H1 (cell line): ENCODE measurements at regions not wholly inside any gene's neighbourhood (a gene's known extent, or its start where the extent isn't known, plus 50 kb on each side); places are given as distances from the start of the nearest gene placed in this dataset.

Experiments
- CTCF ChIA-PET: fragments of 300-600 bp; sonication (Branson Sonifier 250); formaldehyde crosslinking; loops from one replicate; lab custom pipeline; 2021; ENCODE audit not compliant: partially characterized antibody; lab: Charles Lee
- POLR2A ChIA-PET: fragments of 300-600 bp; sonication (Branson Sonifier 250); formaldehyde crosslinking; loops from one replicate; lab custom pipeline; 2021; ENCODE audit warnings: inconsistent platforms; ENCODE audit not compliant: partially characterized antibody; lab: Charles Lee
- DNase-seq, 2 experiments: peaks; one replicate each; pipeline versions ENCODE4 v3.0.0 to v3.0.0-alpha.2; 2010 to 2022; ENCODE audit warnings: low spot score in 2 of 2, low read depth in 1 of 2, mixed read lengths in 1 of 2
- FAIRE-seq: peaks from 2 replicates; lab custom pipeline; 2011; peaks lifted over from hg19 to GRCh38; lab: Jason Lieb, UNC
- H2AFZ ChIP-seq: 2 replicates; pipeline ENCODE4 v1.8.1; 2012; ENCODE audit warnings: low read length, inconsistent platforms
- H2AK5ac ChIP-seq: 2 replicates; pipeline ENCODE4 v1.6.1; 2013; ENCODE audit warnings: low read depth, low read length
- H2BK120ac ChIP-seq: replicated peaks from 2 replicates; pipeline ENCODE3; 2013; ENCODE audit warnings: low read depth, low read length, inconsistent platforms
- H2BK12ac ChIP-seq: 2 replicates; pipeline ENCODE4 v1.6.1; 2013; ENCODE audit warnings: low read depth, low read length
- H2BK15ac ChIP-seq: 2 replicates; pipeline ENCODE4 v1.6.1; 2013; ENCODE audit warnings: low read length
- H2BK20ac ChIP-seq: 2 replicates; pipeline ENCODE4 v1.6.1; 2013; ENCODE audit warnings: low read length
- H2BK5ac ChIP-seq: 2 replicates; pipeline ENCODE4 v1.6.1; 2013; ENCODE audit warnings: low read depth, low read length
- H3K14ac ChIP-seq: 2 replicates; pipeline ENCODE4 v1.6.1; 2013; ENCODE audit warnings: inconsistent platforms; ENCODE audit not compliant: insufficient read length
- H3K18ac ChIP-seq: 2 replicates; pipeline ENCODE4 v1.6.1; 2013; ENCODE audit warnings: low read length; ENCODE audit errors: extremely low read depth
- H3K23ac ChIP-seq: 2 replicates; pipeline ENCODE4 v1.6.1; 2013; ENCODE audit warnings: inconsistent platforms; ENCODE audit not compliant: insufficient read length
- H3K23me2 ChIP-seq: 2 replicates; pipeline ENCODE4 v1.6.1; 2013; ENCODE audit warnings: low read depth, low read length
- H3K27ac ChIP-seq: 2 replicates; pipeline ENCODE4 v1.6.1; 2011; ENCODE audit warnings: low read depth, low read length, inconsistent platforms
- H3K27me3 ChIP-seq, 4 experiments: replicated peaks in 1 of 4; 1 replicate in 1 of 4; 2 replicates in 3 of 4; pipeline versions ENCODE4 v1.6.1 to v1.8.1; 2011 to 2013; ENCODE audit warnings: low read length in 3 of 4, mild to moderate bottlenecking in 3 of 4, inconsistent platforms in 2 of 4, mixed read lengths in 2 of 4, moderate library complexity in 1 of 4; ENCODE audit not compliant: control insufficient read depth in 3 of 4, insufficient read depth in 3 of 4; ENCODE audit errors: extremely low read depth in 1 of 4
- H3K36me3 ChIP-seq, 4 experiments: 2 replicates each; pipeline versions ENCODE4 v1.6.1 to v1.8.1; 2011 to 2013; ENCODE audit warnings: mild to moderate bottlenecking in 4 of 4, low read length in 3 of 4, moderate library complexity in 2 of 4, control low read depth in 1 of 4, inconsistent platforms in 1 of 4; ENCODE audit not compliant: insufficient read depth in 4 of 4, control insufficient read depth in 2 of 4
- H3K4ac ChIP-seq: replicated peaks from 2 replicates; pipeline ENCODE3; 2013; ENCODE audit warnings: low read length, low read depth, mixed read lengths, inconsistent platforms; ENCODE audit not compliant: insufficient read length
- H3K4me1 ChIP-seq, 4 experiments: replicated peaks in 1 of 4; 1 replicate in 1 of 4; 2 replicates in 3 of 4; pipeline versions ENCODE4 v1.6.1 to v1.8.1; 2011 to 2013; ENCODE audit warnings: low read length in 3 of 4, inconsistent platforms in 2 of 4, mixed read lengths in 1 of 4; ENCODE audit not compliant: insufficient read depth in 4 of 4, control insufficient read depth in 3 of 4
- H3K4me2 ChIP-seq, 2 experiments: 2 replicates each; pipeline versions ENCODE4 v1.6.1 to v1.8.1; 2011 to 2013; ENCODE audit warnings: low read depth in 2 of 2, low read length in 2 of 2, control low read depth in 1 of 2, inconsistent platforms in 1 of 2, mild to moderate bottlenecking in 1 of 2; ENCODE audit not compliant: insufficient read depth in 1 of 2
- H3K4me3 ChIP-seq, 4 experiments: fragments of 200-600, 300-600 bp in 1 of 4; sonication (generic), shearing (Covaris generic), sonication (Bioruptor Twin) in 1 of 4; 2 replicates each; pipeline versions ENCODE4 v1.5.1 to v1.8.1; 2011 to 2016; ENCODE audit warnings: low read length in 4 of 4, low read depth in 3 of 4, control low read depth in 2 of 4, inconsistent platforms in 2 of 4, mild to moderate bottlenecking in 2 of 4, mixed read lengths in 1 of 4, moderate library complexity in 1 of 4; ENCODE audit not compliant: insufficient read depth in 2 of 4; ENCODE audit errors: extremely low read depth in 1 of 4
- H3K56ac ChIP-seq: replicated peaks from 2 replicates; pipeline ENCODE3; 2013; ENCODE audit warnings: low read depth, mild to moderate bottlenecking, mixed read lengths, low read length, inconsistent platforms; ENCODE audit not compliant: insufficient read length
- H3K79me1 ChIP-seq: 2 replicates; pipeline ENCODE4 v1.6.1; 2013; ENCODE audit warnings: low read depth, low read length, control low read depth
- H3K79me2 ChIP-seq, 2 experiments: 2 replicates each; pipeline versions ENCODE4 v1.6.1 to v1.8.1; 2012 to 2013; ENCODE audit warnings: low read length in 2 of 2, mild to moderate bottlenecking in 2 of 2, inconsistent platforms in 1 of 2; ENCODE audit not compliant: insufficient read depth in 2 of 2, control insufficient read depth in 1 of 2
- H3K9ac ChIP-seq, 4 experiments: replicated peaks in 1 of 4; 1 replicate in 1 of 4; 2 replicates in 3 of 4; pipeline versions ENCODE4 v1.6.1 to v1.8.1; 2011 to 2013; ENCODE audit warnings: low read depth in 3 of 4, low read length in 3 of 4, control low read depth in 2 of 4, mild to moderate bottlenecking in 2 of 4, moderate library complexity in 2 of 4, inconsistent platforms in 1 of 4; ENCODE audit errors: extremely low read depth in 1 of 4
- H3K9me3 ChIP-seq, 2 experiments: 2 replicates each; pipeline versions ENCODE4 v1.6.1 to v1.8.1; 2012 to 2013; ENCODE audit warnings: mild to moderate bottlenecking in 2 of 2, moderate library complexity in 2 of 2, control low read depth in 1 of 2, inconsistent platforms in 1 of 2, low read depth in 1 of 2, low read length in 1 of 2, mixed read lengths in 1 of 2; ENCODE audit not compliant: insufficient read depth in 2 of 2
- H4K20me1 ChIP-seq, 2 experiments: replicated peaks in 1 of 2; 2 replicates each; pipeline versions ENCODE3 to v1.8.1; 2011 to 2013; ENCODE audit warnings: inconsistent platforms in 2 of 2, low read length in 2 of 2, mild to moderate bottlenecking in 1 of 2; ENCODE audit not compliant: insufficient read depth in 2 of 2, control insufficient read depth in 1 of 2
- H4K5ac ChIP-seq: 2 replicates; pipeline ENCODE4 v1.6.1; 2013; ENCODE audit warnings: low read length, low read depth, mixed read lengths, inconsistent platforms; ENCODE audit not compliant: insufficient read length
- H4K8ac ChIP-seq: 2 replicates; pipeline ENCODE4 v1.8.0; 2013; ENCODE audit warnings: mild to moderate bottlenecking, moderate library complexity, low read length, inconsistent platforms; ENCODE audit not compliant: insufficient read depth; ENCODE audit errors: extremely low read depth
- H4K91ac ChIP-seq: replicated peaks from 2 replicates; pipeline ENCODE3; 2013; ENCODE audit warnings: low read length, mixed read lengths, inconsistent platforms; ENCODE audit not compliant: insufficient read length
- CHD2 ChIP-seq: IDR thresholded peaks from 2 replicates; pipeline ENCODE4 v1.6.1; 2012; ENCODE audit warnings: low read length, improper control_type of control experiment
- CTBP2 ChIP-seq: IDR thresholded peaks from 2 replicates; pipeline ENCODE4 v1.7.0; 2011; ENCODE audit warnings: borderline replicate concordance, mild to moderate bottlenecking, moderate library complexity, mixed read lengths, low read length; ENCODE audit not compliant: insufficient read depth, insufficient read length
- HDAC2 ChIP-seq, 2 experiments: fragments of 300-600 bp in 1 of 2; sonication (generic) in 1 of 2; IDR thresholded peaks; 2 replicates each; pipeline ENCODE4 v1.6.1; 2011 to 2012; ENCODE audit warnings: low read depth in 2 of 2, low read length in 2 of 2, mild to moderate bottlenecking in 2 of 2, moderate library complexity in 2 of 2, borderline replicate concordance in 1 of 2, inconsistent platforms in 1 of 2
- MAFK ChIP-seq: IDR thresholded peaks from 2 replicates; pipeline ENCODE4 v1.6.1; 2012; ENCODE audit warnings: low read depth, mild to moderate bottlenecking, improper control_type of control experiment, low read length
- RNF2 ChIP-seq: fragments of 200-900, 300-1000 bp; sonication (generic); IDR thresholded peaks from 2 replicates; pipeline ENCODE4 v1.7.1; 2016; ENCODE audit warnings: borderline replicate concordance, low read depth, mild to moderate bottlenecking, antibody characterized with exemption, low read length; ENCODE audit not compliant: poor library complexity, severe bottlenecking; ENCODE audit errors: missing control alignments
- SP2 ChIP-seq: IDR thresholded peaks from 2 replicates; pipeline ENCODE4 v1.6.1; 2012; ENCODE audit warnings: mild to moderate bottlenecking, low read length, inconsistent platforms
- SP4 ChIP-seq: IDR thresholded peaks from 2 replicates; pipeline ENCODE4 v1.6.1; 2012; ENCODE audit warnings: low read length, inconsistent platforms
- SUZ12 ChIP-seq: fragments of 200-600 bp; sonication (generic); IDR thresholded peaks from 2 replicates; pipeline ENCODE4 v1.6.1; 2012; ENCODE audit warnings: mild to moderate bottlenecking, inconsistent platforms, low read length, moderate library complexity, mixed read lengths
- TEAD4 ChIP-seq: IDR thresholded peaks from 2 replicates; pipeline ENCODE4 v1.6.1; 2012; ENCODE audit warnings: low read depth, low read length, inconsistent platforms, mixed read lengths
- WGBS, 2 experiments: shearing (Covaris generic) in 1 of 2; methylation state at CpG; one replicate each; pipeline versions ENCODE4 v1.1.6 to v1.1.7; 2013 to 2015; ENCODE audit warnings: low lambda C conversion rate in 2 of 2, mixed read lengths in 2 of 2, inconsistent platforms in 1 of 2, low coverage in 1 of 2, missing lambda C conversion rate in 1 of 2; ENCODE audit not compliant: insufficient replicate concordance in 2 of 2, insufficient coverage in 1 of 2, insufficient read length in 1 of 2; ENCODE audit errors: extremely low coverage in 1 of 2, missing lambda C conversion rate in 1 of 2; 5-methylcytosine and 5-hydroxymethylcytosine counted together
- TF ChIP-seq, protein P1 (sequence below): IDR thresholded peaks from 2 replicates; pipeline ENCODE4 v1.6.1; 2011; ENCODE audit warnings: low read depth, mild to moderate bottlenecking, low read length; ENCODE audit not compliant: insufficient read depth

DNA sequence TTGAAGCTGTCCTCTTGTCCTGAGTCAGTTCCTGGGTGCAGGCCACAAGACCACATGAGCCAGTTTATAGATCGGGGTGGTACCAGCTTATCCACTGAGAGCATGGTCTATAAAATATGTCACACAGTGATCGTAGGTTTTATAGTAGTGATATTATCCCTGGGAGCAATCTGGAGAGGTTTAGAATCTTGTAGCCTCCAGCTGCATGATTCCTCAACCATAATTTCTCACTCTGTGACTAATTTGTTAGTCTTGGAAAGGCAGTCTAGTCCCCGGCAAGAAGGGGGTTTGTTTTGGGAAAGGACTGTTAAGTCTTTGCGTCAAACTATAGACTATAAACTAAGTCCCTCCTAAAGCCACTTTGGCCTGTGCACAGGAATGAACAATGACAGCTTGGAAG lies 693.0 kb upstream of the CADM2 start:
- Histone ChIP-seq H3K23me2 (no peaks in the 10 kb centered on the region), H2AFZ (no peak overlapping the region), H4K5ac (no peak overlapping the region), H2BK12ac (no peak overlapping the region), H3K27me3 (no peaks in the 10 kb centered on the region), H3K4ac (no peak overlapping the region), H3K4me1 (no peaks in the 10 kb centered on the region), H3K4me2 (no peak overlapping the region), H3K9me3 (no peaks in the 10 kb centered on the region), H3K9ac (no peak overlapping the region), H2AK5ac (no peak overlapping the region), H2BK120ac (no peak overlapping the region), H3K18ac (no peak overlapping the region), H3K4me3 (no peak overlapping the region), H3K23ac (no peak overlapping the region), H3K36me3 (no peaks in the 10 kb centered on the region), H3K56ac (no peak overlapping the region), H2BK15ac (no peak overlapping the region), H2BK5ac (no peak overlapping the region), H2BK20ac (no peak overlapping the region), H4K91ac (no peak overlapping the region), H3K79me2 (no peaks in the 10 kb centered on the region), H3K27ac (no peak overlapping the region), H3K14ac (no peak overlapping the region), H4K8ac (no peak overlapping the region), H3K79me1 (no peaks in the 10 kb centered on the region), H4K20me1 (no peaks in the 10 kb centered on the region)
- 93% methylated on average over 4 of the region's 4 CpGs; no CpG with 5 or more reads in 1 of the 2 experiments for WGBS, 2 experiments
- FAIRE-seq, result no peak
- CTCF ChIA-PET, result no interaction called here
- no peak for DNase-seq
- POLR2A ChIA-PET, result no interaction called here
- TF ChIP-seq SP4 (no peak), TEAD4 (no peak), HDAC2 (IDR thresholded peaks at IDR 0.05; ENCODE audit: borderline replicate concordance in 1 of 2, low read depth in 2 of 2, low read length in 2 of 2) (no peak), CTBP2 (no peak), RNF2 (no peak), CHD2 (no peak), SUZ12 (no peak), SP2 (no peak), MAFK (no peak)
- TF ChIP-seq, protein P1, sequence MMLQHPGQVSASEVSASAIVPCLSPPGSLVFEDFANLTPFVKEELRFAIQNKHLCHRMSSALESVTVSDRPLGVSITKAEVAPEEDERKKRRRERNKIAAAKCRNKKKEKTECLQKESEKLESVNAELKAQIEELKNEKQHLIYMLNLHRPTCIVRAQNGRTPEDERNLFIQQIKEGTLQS, result no peak
